PC-3 (cell line): ENCODE measurements at regions not wholly inside any gene's neighbourhood (a gene's known extent, or its start where the extent isn't known, plus 50 kb on each side); places are given as distances from the start of the nearest gene placed in this dataset.

Experiments used
- ATAC-seq: fragments of 200-7000 bp; cut with Tn5 transposase; 2 replicates; pipeline ENCODE4 v1.9.1; 2020; ENCODE audit warnings: mild to moderate bottlenecking, moderate library complexity
- BruUV-seq: library from RNA; stranded (reverse); fragments of 400-500 nt; replicated peaks from 2 replicates; lab custom pipeline; 2021; lab: Mats Ljungman, UMichigan
- CTCF ChIA-PET: fragments of 300-600 bp; sonication (Branson Sonifier 250); formaldehyde crosslinking; loops from one replicate; lab custom pipeline; 2022; ENCODE audit warnings: antibody characterized with exemption; lab: Charles Lee
- POLR2A ChIA-PET: fragments of 300-600 bp; sonication (Branson Sonifier 250); formaldehyde crosslinking; loops from one replicate; lab custom pipeline; 2022; ENCODE audit warnings: antibody characterized with exemption; ENCODE audit not compliant: unreplicated experiment; lab: Charles Lee
- DNase-seq: peaks from one replicate; pipeline ENCODE4 v3.0.0-alpha.2; 2015
- H2AFZ ChIP-seq: fragments of 300-600 bp; sonication (generic); 2 replicates; pipeline ENCODE4 v1.6.0; 2016; ENCODE audit warnings: antibody characterized with exemption, low read length
- H3F3A ChIP-seq: fragments of 300-600 bp; sonication (generic); one replicate; pipeline ENCODE4 v1.6.0; 2017; ENCODE audit warnings: antibody characterized with exemption, low read length, control low read depth, mild to moderate bottlenecking; ENCODE audit not compliant: unreplicated experiment
- H3K27ac ChIP-seq: fragments of 300-600 bp; sonication (generic); 2 replicates; pipeline ENCODE4 v1.5.1; 2016; ENCODE audit warnings: mild to moderate bottlenecking, low read length
- H3K27me3 ChIP-seq: fragments of 300-600 bp; sonication (generic); 2 replicates; pipeline ENCODE4 v1.6.1; 2016; ENCODE audit warnings: low read length, mixed read lengths
- H3K36me3 ChIP-seq: fragments of 300-600 bp; sonication (generic); 2 replicates; pipeline ENCODE4 v1.6.1; 2016; ENCODE audit warnings: low read depth, mixed run types, low read length, mixed read lengths
- H3K4me1 ChIP-seq: fragments of 300-600 bp; sonication (generic); 2 replicates; pipeline ENCODE4 v1.5.1; 2016; ENCODE audit warnings: low read length; ENCODE audit not compliant: insufficient read depth
- H3K4me2 ChIP-seq: fragments of 300-600 bp; sonication (generic); 2 replicates; pipeline ENCODE4 v1.6.0; 2016; ENCODE audit warnings: low read length
- H3K4me3 ChIP-seq: fragments of 300-600 bp; sonication (generic); 2 replicates; pipeline ENCODE4 v1.5.1; 2016; ENCODE audit warnings: mild to moderate bottlenecking, low read length, mixed read lengths
- H3K79me2 ChIP-seq: fragments of 300-600 bp; sonication (generic); 2 replicates; pipeline ENCODE4 v1.6.1; 2017; ENCODE audit warnings: low read length, mixed read lengths
- H3K9ac ChIP-seq: fragments of 300-600 bp; sonication (generic); 2 replicates; pipeline ENCODE4 v1.6.0; 2016; ENCODE audit warnings: mild to moderate bottlenecking, low read length
- H3K9me2 ChIP-seq: fragments of 300-600 bp; sonication (generic); replicated peaks from 2 replicates; pipeline ENCODE4 v1.6.1; 2016; ENCODE audit warnings: mixed run types, low read length, mixed read lengths
- H3K9me3 ChIP-seq: fragments of 300-600 bp; sonication (generic); 2 replicates; pipeline ENCODE4 v1.6.1; 2016; ENCODE audit warnings: low read length, mixed read lengths
- H4K20me1 ChIP-seq: fragments of 300-600 bp; sonication (generic); 2 replicates; pipeline ENCODE4 v1.6.1; 2016; ENCODE audit warnings: low read length, mixed read lengths
- EZH2 ChIP-seq: fragments of 300-600 bp; sonication (generic); IDR thresholded peaks from one replicate; pipeline ENCODE4 v1.6.1; 2017; ENCODE audit warnings: antibody characterized with exemption, mild to moderate bottlenecking, low read length; ENCODE audit not compliant: unreplicated experiment
- EZH2phosphoT487 ChIP-seq: fragments of 300-600 bp; sonication (generic); IDR thresholded peaks from 2 replicates; pipeline ENCODE4 v1.6.1; 2018; ENCODE audit warnings: mild to moderate bottlenecking, antibody characterized with exemption, low read length, borderline replicate concordance
- intact Hi-C: fragments of 100-400 bp; cut with micrococcal nuclease; formaldehyde crosslinking; loops from 2 replicates; pipeline ENCODE4 v1.9.0; 2023
- TF ChIP-seq, protein P1 (sequence below): fragments of 300-600 bp; sonication (generic); conservative IDR thresholded peaks from 2 replicates; pipeline ENCODE4 v1.5.1; 2017; ENCODE audit warnings: antibody characterized with exemption, low read depth, mild to moderate bottlenecking, low read length

DNA sequence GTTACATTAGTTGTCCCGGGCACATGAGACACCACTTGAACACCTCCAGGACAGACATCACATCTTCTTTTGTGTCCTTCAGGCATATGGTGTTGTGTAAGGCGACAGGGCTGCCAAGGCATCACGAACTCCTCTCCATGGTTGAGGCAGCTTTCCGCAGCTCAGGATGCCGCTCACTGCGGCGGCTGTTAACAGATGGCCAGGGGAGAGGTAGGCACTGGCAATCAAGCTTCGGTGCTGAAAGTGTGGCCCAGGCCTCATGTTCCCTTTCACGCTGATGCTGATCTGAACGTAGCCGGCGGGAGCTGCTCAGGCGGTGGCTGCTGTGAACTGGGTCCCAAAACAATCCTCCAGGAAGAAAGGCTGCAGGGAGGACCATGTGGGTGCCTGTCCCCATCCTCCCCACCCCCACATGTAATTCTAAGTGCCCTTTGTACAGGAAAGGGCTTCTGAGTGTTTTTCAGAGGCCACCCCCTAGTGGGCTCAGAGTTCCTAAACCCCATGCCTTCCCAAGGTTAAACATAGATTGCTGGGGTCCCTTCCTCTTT lies 287.1 kb upstream of the AJAP1 start:
- ATAC-seq (no peak), DNase-seq (no peak)
- no peaks in the 10 kb centered on the region; the same call in 1 of the 2 replicates for H3K27me3 ChIP-seq
- no peak overlapping the region for H3K4me3 ChIP-seq
- H3K9me3 ChIP-seq: peaks cover 11% of the 10 kb centered on the region; the same call in 1 of the 2 replicates
- BruUV-seq: no TSS peak
- H2AFZ ChIP-seq: no peak overlapping the region
- no peaks in the 10 kb centered on the region for H4K20me1 ChIP-seq
- ChIA-PET CTCF (no interaction called here), POLR2A (no interaction called here)
- TF ChIP-seq EZH2phosphoT487: no peak
- TF ChIP-seq, protein P1, sequence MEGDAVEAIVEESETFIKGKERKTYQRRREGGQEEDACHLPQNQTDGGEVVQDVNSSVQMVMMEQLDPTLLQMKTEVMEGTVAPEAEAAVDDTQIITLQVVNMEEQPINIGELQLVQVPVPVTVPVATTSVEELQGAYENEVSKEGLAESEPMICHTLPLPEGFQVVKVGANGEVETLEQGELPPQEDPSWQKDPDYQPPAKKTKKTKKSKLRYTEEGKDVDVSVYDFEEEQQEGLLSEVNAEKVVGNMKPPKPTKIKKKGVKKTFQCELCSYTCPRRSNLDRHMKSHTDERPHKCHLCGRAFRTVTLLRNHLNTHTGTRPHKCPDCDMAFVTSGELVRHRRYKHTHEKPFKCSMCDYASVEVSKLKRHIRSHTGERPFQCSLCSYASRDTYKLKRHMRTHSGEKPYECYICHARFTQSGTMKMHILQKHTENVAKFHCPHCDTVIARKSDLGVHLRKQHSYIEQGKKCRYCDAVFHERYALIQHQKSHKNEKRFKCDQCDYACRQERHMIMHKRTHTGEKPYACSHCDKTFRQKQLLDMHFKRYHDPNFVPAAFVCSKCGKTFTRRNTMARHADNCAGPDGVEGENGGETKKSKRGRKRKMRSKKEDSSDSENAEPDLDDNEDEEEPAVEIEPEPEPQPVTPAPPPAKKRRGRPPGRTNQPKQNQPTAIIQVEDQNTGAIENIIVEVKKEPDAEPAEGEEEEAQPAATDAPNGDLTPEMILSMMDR: no peak
- no peak for TF ChIP-seq EZH2
- no peak overlapping the region for H3K9ac ChIP-seq
- no peaks in the 10 kb centered on the region for H3K9me2 ChIP-seq
- no peak overlapping the region for H3K4me2 ChIP-seq
- intact Hi-C loops: no loop called here
- no peaks in the 10 kb centered on the region for H3K79me2 ChIP-seq
- H3K27ac ChIP-seq: no peak overlapping the region
- H3F3A ChIP-seq: no peaks in the 10 kb centered on the region
- H3K4me1 ChIP-seq: no peaks in the 10 kb centered on the region
- no peaks in the 10 kb centered on the region for H3K36me3 ChIP-seq

DNA sequence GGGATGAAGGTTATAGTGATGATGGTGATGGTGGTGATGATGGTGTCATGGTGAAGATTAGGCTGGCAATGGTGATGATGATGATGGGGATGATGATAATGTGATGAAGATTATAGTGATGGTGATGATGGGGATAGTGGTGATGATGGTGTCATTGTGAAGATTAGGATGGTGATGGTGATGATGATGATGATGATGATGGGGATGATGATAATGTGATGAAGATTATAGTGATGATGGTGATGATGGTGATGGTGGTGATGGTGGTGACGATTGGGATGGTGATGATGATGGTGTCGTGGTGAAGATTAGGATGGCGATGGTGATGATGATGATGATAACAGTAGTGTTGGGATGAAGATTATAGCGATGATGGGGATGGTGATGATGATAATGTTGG lies 285.1 kb upstream of the AJAP1 start:
- H3K9me2 ChIP-seq: no peaks in the 10 kb centered on the region
- no peaks in the 10 kb centered on the region for H3K4me1 ChIP-seq
- H3K9ac ChIP-seq: no peak overlapping the region
- no peaks in the 10 kb centered on the region for H3K79me2 ChIP-seq
- no peaks in the 10 kb centered on the region for H3K36me3 ChIP-seq
- ATAC-seq: no peak
- TF ChIP-seq, protein P1: no peak
- TF ChIP-seq EZH2phosphoT487: no peak
- TF ChIP-seq EZH2: no peak
- H3K9me3 ChIP-seq: peaks cover 15% of the 10 kb centered on the region; the same call in 1 of the 2 replicates
- ChIA-PET CTCF (no interaction called here), POLR2A (no interaction called here)
- intact Hi-C loops: no loop called here
- no peak for DNase-seq
- H3K4me2 ChIP-seq: no peak overlapping the region
- no peaks in the 10 kb centered on the region for H3F3A ChIP-seq
- BruUV-seq: no TSS peak
- H2AFZ ChIP-seq: no peak overlapping the region
- no peak overlapping the region for H3K4me3 ChIP-seq
- no peak overlapping the region for H3K27ac ChIP-seq
- no peaks in the 10 kb centered on the region for H3K27me3 ChIP-seq
- no peaks in the 10 kb centered on the region for H4K20me1 ChIP-seq

DNA sequence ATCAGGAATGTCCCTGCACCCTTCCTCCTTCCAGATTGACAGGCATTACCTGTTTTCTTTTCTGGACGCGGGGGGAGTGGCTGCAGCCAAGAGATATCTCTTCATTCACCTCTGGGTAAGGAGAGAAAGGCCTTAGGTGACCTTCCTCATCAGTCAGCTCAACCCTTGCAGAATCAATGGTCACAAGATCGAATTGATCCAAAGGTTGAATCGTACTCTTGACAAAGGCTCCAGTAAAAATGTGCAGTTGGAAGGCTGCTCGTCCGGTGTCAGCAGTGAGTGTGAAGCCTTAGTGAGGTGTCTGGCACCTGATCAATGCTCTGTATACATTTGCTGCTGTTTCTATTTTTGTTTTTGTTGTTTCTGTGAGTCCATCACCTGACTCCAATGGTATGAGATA lies 282.6 kb upstream of the AJAP1 start:
- Histone ChIP-seq H3K79me2 (no peaks in the 10 kb centered on the region), H3K9ac (no peak overlapping the region), H3K9me3 (peaks cover 33% of the 10 kb centered on the region; the same call in 1 of the 2 replicates), H3K4me2 (no peak overlapping the region), H3K9me2 (no peaks in the 10 kb centered on the region), H4K20me1 (no peaks in the 10 kb centered on the region), H3K27me3 (no peaks in the 10 kb centered on the region), H3K4me1 (no peaks in the 10 kb centered on the region), H3K27ac (no peak overlapping the region), H2AFZ (no peak overlapping the region), H3F3A (no peaks in the 10 kb centered on the region), H3K4me3 (no peak overlapping the region), H3K36me3 (no peaks in the 10 kb centered on the region)
- TF ChIP-seq EZH2 (no peak), EZH2phosphoT487 (no peak)
- TF ChIP-seq, protein P1: no peak
- ChIA-PET CTCF (no interaction called here), POLR2A (no interaction called here)
- DNase-seq (no peak), ATAC-seq (no peak)
- no TSS peak for BruUV-seq
- intact Hi-C loops: no loop called here
